DND-41 (cell line): ENCODE measurements at regions not wholly inside any gene's neighbourhood (a gene's known extent, or its start where the extent isn't known, plus 50 kb on each side); places are given as distances from the start of the nearest gene placed in this dataset.

Source experiments
- ATAC-seq: fragments of 200-7000 bp; cut with Tn5 transposase; 3 replicates; pipeline ENCODE4 v1.9.1; 2021; ENCODE audit warnings: low read depth; ENCODE audit not compliant: insufficient read depth
- DNase-seq: peaks from one replicate; pipeline ENCODE4 v3.0.0-alpha.2; 2020
- H2AFZ ChIP-seq: 2 replicates; pipeline ENCODE4 v1.6.0; 2012; ENCODE audit warnings: low read depth, low read length
- H3K27ac ChIP-seq: 2 replicates; pipeline ENCODE4 v1.5.1; 2012; ENCODE audit warnings: low read length, inconsistent platforms
- H3K27me3 ChIP-seq: fragments of 200-600 bp; sonication (generic); 2 replicates; pipeline ENCODE4 v1.6.0; 2012; ENCODE audit warnings: low read length, mild to moderate bottlenecking, inconsistent platforms; ENCODE audit not compliant: insufficient read depth, poor library complexity
- H3K36me3 ChIP-seq: 2 replicates; pipeline ENCODE4 v1.5.1; 2012; ENCODE audit warnings: low read length, inconsistent platforms; ENCODE audit not compliant: insufficient read depth
- H3K4me1 ChIP-seq: 2 replicates; pipeline ENCODE4 v1.5.1; 2012; ENCODE audit warnings: mild to moderate bottlenecking, low read length; ENCODE audit not compliant: insufficient read depth
- H3K4me2 ChIP-seq: 2 replicates; pipeline ENCODE4 v1.6.0; 2012; ENCODE audit warnings: mild to moderate bottlenecking, moderate library complexity, low read length, inconsistent platforms; ENCODE audit not compliant: insufficient read depth
- H3K4me3 ChIP-seq, 2 experiments: fragments of 200-600 bp in 1 of 2; shearing (Covaris generic) in 1 of 2; 2 replicates each; pipeline ENCODE4 v1.5.1; 2012 to 2016; ENCODE audit warnings: inconsistent platforms in 2 of 2, low read length in 2 of 2, mild to moderate bottlenecking in 2 of 2, low read depth in 1 of 2, moderate library complexity in 1 of 2
- H3K79me2 ChIP-seq: 2 replicates; pipeline ENCODE4 v1.6.0; 2012; ENCODE audit warnings: low read length, inconsistent platforms; ENCODE audit not compliant: insufficient read depth
- H3K9ac ChIP-seq: 2 replicates; pipeline ENCODE4 v1.6.0; 2012; ENCODE audit warnings: low read depth, mild to moderate bottlenecking, inconsistent platforms, low read length, moderate library complexity
- H3K9me3 ChIP-seq: 2 replicates; pipeline ENCODE4 v1.5.1; 2012; ENCODE audit warnings: low read length, moderate library complexity, mild to moderate bottlenecking, inconsistent platforms; ENCODE audit not compliant: insufficient read depth, severe bottlenecking
- H4K20me1 ChIP-seq: 2 replicates; pipeline ENCODE4 v1.6.0; 2012; ENCODE audit warnings: low read length; ENCODE audit not compliant: insufficient read depth
- CTCF ChIP-seq: IDR thresholded peaks from 2 replicates; pipeline ENCODE4 v1.5.1; 2012; ENCODE audit warnings: borderline replicate concordance, low read length, moderate library complexity, mild to moderate bottlenecking; ENCODE audit not compliant: poor library complexity, severe bottlenecking; ENCODE audit errors: extremely low read depth
- EZH2 ChIP-seq: IDR thresholded peaks from 3 replicates; pipeline ENCODE4 v1.6.1; 2012; ENCODE audit warnings: borderline replicate concordance, low read depth, mild to moderate bottlenecking, moderate library complexity, low read length, inconsistent platforms; ENCODE audit not compliant: severe bottlenecking

DNA sequence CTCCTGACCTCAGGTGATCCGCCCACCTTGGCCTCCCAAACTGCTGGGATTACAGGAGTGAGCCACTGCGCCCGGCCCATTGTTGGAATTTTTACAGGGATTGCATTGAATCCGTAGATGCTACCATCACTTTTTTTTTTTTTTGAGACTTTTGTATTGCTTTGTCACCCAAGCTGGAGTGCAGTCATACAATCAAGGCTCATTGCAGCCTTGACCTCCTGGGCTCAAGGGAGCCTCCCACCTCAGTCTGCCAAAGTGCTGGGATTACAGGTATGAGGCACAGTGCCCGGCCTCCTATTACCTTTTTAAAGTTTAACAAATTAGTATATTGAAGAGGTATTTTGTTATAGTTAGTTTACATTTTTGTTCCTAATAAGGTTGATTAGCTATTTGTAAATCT lies 62.2 kb upstream of the SLC45A1 start:
- Histone ChIP-seq H3K36me3 (no peaks in the 10 kb centered on the region), H3K9ac (no peak overlapping the region)

DNA sequence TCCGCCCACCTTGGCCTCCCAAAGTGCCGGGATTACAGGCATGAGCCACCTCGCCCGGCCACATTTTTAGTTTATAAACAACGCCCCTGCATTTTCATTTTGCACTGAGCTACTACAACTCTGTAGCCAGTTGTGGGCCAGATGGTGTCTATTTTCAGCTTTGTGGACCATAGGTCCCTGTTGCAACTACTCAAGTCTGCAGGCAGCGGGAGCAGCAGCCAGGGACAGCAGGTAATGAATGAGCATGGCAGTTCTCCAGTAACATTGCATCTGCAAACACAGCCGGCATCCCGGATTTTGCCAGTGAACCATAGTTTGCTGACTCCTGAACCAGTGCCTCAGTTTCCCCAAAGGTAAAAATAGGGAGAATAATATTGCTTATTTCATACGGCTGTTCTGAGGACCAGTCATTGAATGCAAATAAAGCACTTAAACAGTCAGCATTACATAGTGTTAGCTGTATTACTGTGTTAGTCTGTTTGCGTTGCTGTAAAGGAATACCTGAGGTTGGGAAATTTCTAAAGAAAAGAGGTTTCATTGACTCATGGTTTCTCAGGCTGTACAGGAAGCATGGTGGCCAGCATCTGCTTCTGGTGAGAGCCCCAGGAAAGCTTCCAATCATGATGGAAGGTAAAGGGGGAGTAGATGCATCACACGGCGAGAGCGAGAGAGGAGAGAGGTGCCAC lies 65.5 kb upstream of the SLC45A1 start:
- Histone ChIP-seq H3K4me2 (no peak overlapping the region), H3K9ac (no peak overlapping the region), H3K4me3 (no peak overlapping the region), H4K20me1 (no peaks in the 10 kb centered on the region), H2AFZ (no peak overlapping the region), H3K36me3 (no peaks in the 10 kb centered on the region), H3K27ac (no peak overlapping the region), H3K9me3 (no peaks in the 10 kb centered on the region), H3K4me1 (no peaks in the 10 kb centered on the region), H3K79me2 (no peaks in the 10 kb centered on the region), H3K27me3 (no peaks in the 10 kb centered on the region)
- ATAC-seq (no peak), DNase-seq (no peak)
- no peak for TF ChIP-seq CTCF
- TF ChIP-seq EZH2 = no peak

More for the DNA sequence above, 62.2 kb upstream of the SLC45A1 start:
- Histone ChIP-seq H3K4me1 (no peaks in the 10 kb centered on the region), H3K27ac (no peak overlapping the region), H3K9me3 (no peaks in the 10 kb centered on the region), H3K4me3 (no peak overlapping the region), H3K4me2 (no peak overlapping the region), H3K79me2 (no peaks in the 10 kb centered on the region), H4K20me1 (no peaks in the 10 kb centered on the region), H3K27me3 (no peaks in the 10 kb centered on the region), H2AFZ (no peak overlapping the region)
- ATAC-seq (no peak), DNase-seq (no peak)
- TF ChIP-seq CTCF (no peak), EZH2 (no peak)

- DNase-seq = no peak
Measured at GRCh38 chr1:8251635-8252034, 66.3 kb upstream of the SLC45A1 start.

More at GRCh38 chr1:8251635-8252034, 66.3 kb upstream of the SLC45A1 start:
- no peak for TF ChIP-seq EZH2
- TF ChIP-seq CTCF = no peak
- Histone ChIP-seq H3K9me3 (no peaks in the 10 kb centered on the region), H3K36me3 (no peaks in the 10 kb centered on the region), H3K4me1 (no peaks in the 10 kb centered on the region), H3K27me3 (no peaks in the 10 kb centered on the region), H2AFZ (no peak overlapping the region), H3K79me2 (no peaks in the 10 kb centered on the region), H3K9ac (no peak overlapping the region), H3K27ac (no peak overlapping the region), H3K4me3 (no peak overlapping the region), H3K4me2 (no peak overlapping the region), H4K20me1 (no peaks in the 10 kb centered on the region)
- no peak for ATAC-seq
